HL-60 (cell line): ENCODE measurements at regions not wholly inside any gene's neighbourhood (a gene's known extent, or its start where the extent isn't known, plus 50 kb on each side); places are given as distances from the start of the nearest gene placed in this dataset.
"Not testable (repeated sequence)": the region's sequence is repeated elsewhere in the genome, so short reads cannot be mapped to it uniquely, and the experiment has no call there.

Experiments used
- DNase-seq, 2 experiments: peaks; one replicate each; pipeline ENCODE4 v3.0.0-alpha.2; 2010 to 2020; ENCODE audit warnings: low read depth in 1 of 2, low spot score in 1 of 2
- H3K27ac ChIP-seq: fragments of 250-450 bp; sonication (Bioruptor Pico); replicated peaks from 2 replicates; pipeline ENCODE4 v1.5.1; 2020; ENCODE audit warnings: mild to moderate bottlenecking, moderate library complexity
- H3K27me3 ChIP-seq: fragments of 250-450 bp; sonication (Bioruptor Pico); 2 replicates; pipeline ENCODE4 v1.5.1; 2021; ENCODE audit warnings: mild to moderate bottlenecking, moderate library complexity; ENCODE audit not compliant: insufficient read depth, poor library complexity, severe bottlenecking
- H3K4me3 ChIP-seq: replicated peaks from 2 replicates; pipeline ENCODE4 v1.5.1; 2011; ENCODE audit warnings: mild to moderate bottlenecking, control low read depth, low read length; ENCODE audit not compliant: insufficient read depth
- CTCF ChIP-seq: IDR thresholded peaks from one replicate; pipeline ENCODE4 v1.5.1; 2011; ENCODE audit warnings: low read length, control low read depth, inconsistent platforms; ENCODE audit not compliant: insufficient read depth
- GABPA ChIP-seq: IDR thresholded peaks from 2 replicates; pipeline ENCODE4 v1.6.1; 2012; ENCODE audit warnings: low read depth
- POLR2AphosphoS5 ChIP-seq: IDR thresholded peaks from 2 replicates; pipeline ENCODE4 v1.6.1; 2012; ENCODE audit warnings: low read depth
- REST ChIP-seq: IDR thresholded peaks from 2 replicates; pipeline ENCODE4 v1.6.1; 2012; ENCODE audit warnings: low read depth; ENCODE audit not compliant: insufficient replicate concordance
- SPI1 ChIP-seq: IDR thresholded peaks from 2 replicates; pipeline ENCODE4 v1.6.1; 2012; ENCODE audit warnings: low read depth, mild to moderate bottlenecking, borderline replicate concordance

- DNase-seq, result no peak
- TF ChIP-seq GABPA (no peak), SPI1 (no peak), REST (no peak), POLR2AphosphoS5 (no peak), CTCF (no peak)
- Histone ChIP-seq H3K27ac (no peak overlapping the region), H3K4me3 (no peak overlapping the region), H3K27me3 (no peaks in the 10 kb centered on the region)
Measured at GRCh38 chr5:53406630-53407316, 73.7 kb upstream of the FST start.

- no peak for TF ChIP-seq CTCF
- no peak for TF ChIP-seq SPI1
- TF ChIP-seq REST, result no peak
- no peak for TF ChIP-seq GABPA
- TF ChIP-seq POLR2AphosphoS5, result no peak
- Histone ChIP-seq H3K27ac (no peak overlapping the region), H3K27me3 (no peaks in the 10 kb centered on the region), H3K4me3 (no peak overlapping the region)
- DNase-seq, result no peak
Measured at GRCh38 chr5:53407373-53407772, 73.1 kb upstream of the FST start.

- no peak for DNase-seq
- H3K27me3 ChIP-seq, result no peaks in the 10 kb centered on the region
- H3K4me3 ChIP-seq, result no peak overlapping the region
- TF ChIP-seq GABPA (no peak), CTCF (no peak), POLR2AphosphoS5 (no peak), SPI1 (no peak), REST (no peak)
- H3K27ac ChIP-seq, result no peak overlapping the region
Measured at GRCh38 chr5:53411388-53411787, 69.0 kb upstream of the FST start.

GRCh38 chr5:53412499-53412898, 67.9 kb upstream of the FST start:
- H3K4me3 ChIP-seq, H3K27ac ChIP-seq, DNase-seq, H3K27me3 ChIP-seq: not testable (repeated sequence)
